CD14-positive monocyte (primary cell): ENCODE measurements at regions not wholly inside any gene's neighbourhood (a gene's known extent, or its start where the extent isn't known, plus 50 kb on each side); places are given as distances from the start of the nearest gene placed in this dataset.

ENCODE experiments used
- DNase-seq, 3 donors: peaks; one replicate each; pipeline ENCODE4 v3.0.0-alpha.2; 2011 to 2022
- H2AFZ ChIP-seq: 2 replicates; pipeline ENCODE4 v1.6.0; 2012; ENCODE audit warnings: mild to moderate bottlenecking, low read depth, low read length, inconsistent platforms; ENCODE audit not compliant: insufficient read depth, poor library complexity, severe bottlenecking
- H3K27ac ChIP-seq, 2 donors: 1 replicate in 1 of 2; 2 replicates in 1 of 2; pipeline ENCODE4 v1.5.1; 2012 to 2013; ENCODE audit warnings: low read length in 2 of 2, control low read depth in 1 of 2, inconsistent platforms in 1 of 2, low read depth in 1 of 2, mild to moderate bottlenecking in 1 of 2
- H3K27me3 ChIP-seq, 2 donors: one replicate each; pipeline versions ENCODE4 v1.6.0 to v1.6.1; 2011 to 2013; ENCODE audit warnings: low read length in 2 of 2; ENCODE audit not compliant: control insufficient read depth in 2 of 2, insufficient read depth in 2 of 2
- H3K36me3 ChIP-seq, 2 donors: replicated peaks in 1 of 2; 1 replicate in 1 of 2; 2 replicates in 1 of 2; pipeline versions ENCODE4 v1.5.1 to v1.6.1; 2012 to 2013; ENCODE audit warnings: low read length in 2 of 2, control low read depth in 1 of 2, inconsistent platforms in 1 of 2, mild to moderate bottlenecking in 1 of 2; ENCODE audit not compliant: insufficient read depth in 2 of 2, control insufficient read depth in 1 of 2
- H3K4me1 ChIP-seq, 2 donors: 1 replicate in 1 of 2; 2 replicates in 1 of 2; pipeline versions ENCODE4 v1.5.1 to v1.6.1; 2012 to 2013; ENCODE audit warnings: low read length in 2 of 2, control low read depth in 1 of 2, inconsistent platforms in 1 of 2, mild to moderate bottlenecking in 1 of 2, moderate library complexity in 1 of 2; ENCODE audit not compliant: insufficient read depth in 2 of 2, control insufficient read depth in 1 of 2
- H3K4me2 ChIP-seq: replicated peaks from 2 replicates; pipeline ENCODE3; 2012; ENCODE audit warnings: low read length, moderate library complexity, mild to moderate bottlenecking; ENCODE audit not compliant: poor library complexity, severe bottlenecking; ENCODE audit errors: extremely low read depth
- H3K4me3 ChIP-seq, 3 experiments: fragments of 200-600 bp in 1 of 3; sonication (generic) in 1 of 3; replicated peaks in 1 of 3; 1 replicate in 2 of 3; 2 replicates in 1 of 3; pipeline ENCODE4 v1.5.1; 2011 to 2013; ENCODE audit warnings: low read length in 3 of 3, mild to moderate bottlenecking in 3 of 3, control low read depth in 2 of 3, low read depth in 2 of 3, inconsistent platforms in 1 of 3, moderate library complexity in 1 of 3
- H3K79me2 ChIP-seq: 2 replicates; pipeline ENCODE4 v1.6.0; 2012; ENCODE audit warnings: mild to moderate bottlenecking, control low read depth, inconsistent platforms, low read length, moderate library complexity; ENCODE audit not compliant: insufficient read depth
- H3K9ac ChIP-seq: 2 replicates; pipeline ENCODE4 v1.6.0; 2017; ENCODE audit warnings: low read length, mild to moderate bottlenecking; ENCODE audit not compliant: insufficient read depth, poor library complexity, severe bottlenecking
- H3K9me3 ChIP-seq, 2 donors: replicated peaks in 1 of 2; 1 replicate in 1 of 2; 2 replicates in 1 of 2; pipeline versions ENCODE4 v1.5.1 to v1.6.1; 2012 to 2013; ENCODE audit warnings: low read length in 2 of 2, control low read depth in 1 of 2; ENCODE audit not compliant: control insufficient read depth in 1 of 2, insufficient read depth in 1 of 2
- H4K20me1 ChIP-seq: 2 replicates; pipeline ENCODE4 v1.6.0; 2012; ENCODE audit warnings: mild to moderate bottlenecking, low read length, control low read depth, moderate library complexity; ENCODE audit not compliant: insufficient read depth
- H3K27ac Mint-ChIP-seq, 7 donors: one replicate each; pipeline ENCODE4 v1.8.0; 2020; ENCODE audit warnings: mild to moderate bottlenecking in 7 of 7, mixed read lengths in 7 of 7, moderate library complexity in 6 of 7, inconsistent platforms in 2 of 7
- H3K27me3 Mint-ChIP-seq, 3 donors: one replicate each; pipeline ENCODE4 v1.8.0; 2021 to 2022; ENCODE audit warnings: low read depth in 3 of 3, mild to moderate bottlenecking in 3 of 3, mixed read lengths in 3 of 3, moderate library complexity in 3 of 3, inconsistent platforms in 1 of 3
- H3K36me3 Mint-ChIP-seq, 2 donors: one replicate each; pipeline ENCODE4 v1.8.0; 2020; ENCODE audit warnings: mixed read lengths in 2 of 2, inconsistent platforms in 1 of 2, mild to moderate bottlenecking in 1 of 2
- H3K4me1 Mint-ChIP-seq: one replicate; pipeline ENCODE4 v1.8.0; 2020; ENCODE audit warnings: mild to moderate bottlenecking, mixed read lengths
- H3K4me3 Mint-ChIP-seq, 2 donors: one replicate each; pipeline ENCODE4 v1.8.0; 2020; ENCODE audit warnings: mild to moderate bottlenecking in 2 of 2, mixed read lengths in 2 of 2, moderate library complexity in 1 of 2
- H3K9me3 Mint-ChIP-seq, 7 donors: one replicate each; pipeline ENCODE4 v1.8.0; 2020 to 2022; ENCODE audit warnings: mixed read lengths in 7 of 7, mild to moderate bottlenecking in 6 of 7, moderate library complexity in 6 of 7, inconsistent platforms in 2 of 7
- WGBS: methylation state at CpG from one replicate; pipeline ENCODE4 v1.1.5; 2013; ENCODE audit warnings: missing lambda C conversion rate; ENCODE audit not compliant: insufficient coverage; 5-methylcytosine and 5-hydroxymethylcytosine counted together
- intact Hi-C, 2 donors: fragments of 100-400 bp; cut with micrococcal nuclease; formaldehyde crosslinking; loops; one replicate each; pipeline versions ENCODE4 v1.15.0 to v1.15.1; 2023
- TF ChIP-seq, protein P1 (sequence below): fragments of 200-600 bp; IDR thresholded peaks from one replicate; pipeline ENCODE4 v1.8.0; 2022; ENCODE audit warnings: antibody characterized with exemption, mild to moderate bottlenecking

DNA sequence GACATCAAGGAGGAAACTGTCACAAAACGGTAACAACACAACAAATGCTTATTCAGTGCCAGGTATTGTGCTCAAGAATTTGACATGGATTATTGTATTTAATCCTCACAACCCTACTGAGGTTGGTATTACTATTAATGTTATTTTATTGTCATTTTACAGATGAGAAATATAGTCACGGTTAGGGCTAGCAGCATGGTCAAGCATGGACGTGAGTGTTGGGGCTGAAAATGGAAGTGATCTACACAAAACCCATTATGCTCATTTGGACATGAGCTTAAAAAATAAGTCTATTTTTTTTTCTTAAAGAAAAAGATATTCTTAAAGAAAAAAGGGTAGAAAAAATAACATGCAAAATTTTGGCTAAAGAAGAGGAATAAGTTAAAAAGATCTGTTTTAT, 141.3 kb upstream of the SOX2 start:
- H3K9me3 ChIP-seq = no peaks in the 10 kb centered on the region
- no peak overlapping the region for H3K4me3 ChIP-seq
- H4K20me1 ChIP-seq = no peaks in the 10 kb centered on the region
- Mint-ChIP-seq H3K27me3 (no peaks in the 10 kb centered on the region), H3K27ac (no peak overlapping the region), H3K36me3 (no peaks in the 10 kb centered on the region), H3K9me3 (peaks cover 0 to under 1% (median 0%) of the 10 kb centered on the region in 7 donors), H3K4me1 (no peaks in the 10 kb centered on the region), H3K4me3 (no peak overlapping the region)
- no peaks in the 10 kb centered on the region for H3K36me3 ChIP-seq
- no peaks in the 10 kb centered on the region for H3K79me2 ChIP-seq
- no peak overlapping the region for H2AFZ ChIP-seq
- DNase-seq = no peak
- no peak overlapping the region for H3K4me2 ChIP-seq
- no peaks in the 10 kb centered on the region for H3K4me1 ChIP-seq
- WGBS = no CpG with 5 or more reads among the region's 3 CpGs
- H3K9ac ChIP-seq = no peak overlapping the region
- TF ChIP-seq, protein P1, sequence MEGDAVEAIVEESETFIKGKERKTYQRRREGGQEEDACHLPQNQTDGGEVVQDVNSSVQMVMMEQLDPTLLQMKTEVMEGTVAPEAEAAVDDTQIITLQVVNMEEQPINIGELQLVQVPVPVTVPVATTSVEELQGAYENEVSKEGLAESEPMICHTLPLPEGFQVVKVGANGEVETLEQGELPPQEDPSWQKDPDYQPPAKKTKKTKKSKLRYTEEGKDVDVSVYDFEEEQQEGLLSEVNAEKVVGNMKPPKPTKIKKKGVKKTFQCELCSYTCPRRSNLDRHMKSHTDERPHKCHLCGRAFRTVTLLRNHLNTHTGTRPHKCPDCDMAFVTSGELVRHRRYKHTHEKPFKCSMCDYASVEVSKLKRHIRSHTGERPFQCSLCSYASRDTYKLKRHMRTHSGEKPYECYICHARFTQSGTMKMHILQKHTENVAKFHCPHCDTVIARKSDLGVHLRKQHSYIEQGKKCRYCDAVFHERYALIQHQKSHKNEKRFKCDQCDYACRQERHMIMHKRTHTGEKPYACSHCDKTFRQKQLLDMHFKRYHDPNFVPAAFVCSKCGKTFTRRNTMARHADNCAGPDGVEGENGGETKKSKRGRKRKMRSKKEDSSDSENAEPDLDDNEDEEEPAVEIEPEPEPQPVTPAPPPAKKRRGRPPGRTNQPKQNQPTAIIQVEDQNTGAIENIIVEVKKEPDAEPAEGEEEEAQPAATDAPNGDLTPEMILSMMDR = no peak
- H3K27ac ChIP-seq = no peak overlapping the region
- intact Hi-C loops = no loop called here
- no peaks in the 10 kb centered on the region for H3K27me3 ChIP-seq

DNA sequence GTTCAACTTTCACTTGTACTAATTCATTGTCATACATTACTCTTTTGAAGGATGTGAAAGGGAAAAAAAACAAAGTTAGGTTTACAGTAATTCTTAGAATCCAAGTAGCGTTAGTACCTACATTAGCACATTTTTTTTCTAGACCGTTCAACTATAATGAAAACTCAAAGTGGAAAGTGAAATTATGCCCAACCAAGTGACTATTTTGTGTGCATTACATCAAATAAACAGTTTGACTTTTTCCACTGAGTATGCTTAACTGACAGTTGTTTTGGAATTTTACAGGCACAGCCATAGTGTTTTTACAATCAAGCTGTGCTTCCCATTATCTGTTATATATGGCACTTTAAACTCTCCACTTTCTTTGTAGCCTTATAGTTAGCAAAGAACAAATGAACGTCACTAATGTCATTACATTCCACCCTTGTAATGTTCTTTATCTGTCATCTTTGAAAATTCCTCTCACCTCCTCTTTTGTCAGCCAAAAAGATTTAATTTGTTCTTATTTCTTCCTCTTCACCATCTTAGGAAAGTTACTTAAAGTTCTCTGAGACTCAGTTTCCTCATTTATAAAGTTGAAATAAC, 142.3 kb upstream of the SOX2 start:
- H3K79me2 ChIP-seq = no peaks in the 10 kb centered on the region
- no peaks in the 10 kb centered on the region for H3K36me3 ChIP-seq
- WGBS = 100% methylated on average over 1 of the region's 3 CpGs
- no peak overlapping the region for H3K4me3 ChIP-seq
- no peak overlapping the region for H3K27ac ChIP-seq
- no peak overlapping the region for H3K27ac Mint-ChIP-seq
- intact Hi-C loops = no loop called here
- H3K27me3 Mint-ChIP-seq = no peaks in the 10 kb centered on the region
- H3K36me3 Mint-ChIP-seq = no peaks in the 10 kb centered on the region
- H3K9me3 ChIP-seq = no peaks in the 10 kb centered on the region
- TF ChIP-seq, protein P1 = no peak
- no peaks in the 10 kb centered on the region for H4K20me1 ChIP-seq
- H3K9me3 Mint-ChIP-seq = no peaks in the 10 kb centered on the region
- no peak for DNase-seq
- H3K4me1 Mint-ChIP-seq = no peaks in the 10 kb centered on the region
- no peaks in the 10 kb centered on the region for H3K4me1 ChIP-seq
- no peak overlapping the region for H3K9ac ChIP-seq
- H2AFZ ChIP-seq = no peak overlapping the region
- no peaks in the 10 kb centered on the region for H3K27me3 ChIP-seq
- H3K4me2 ChIP-seq = no peak overlapping the region
- no peak overlapping the region for H3K4me3 Mint-ChIP-seq
